GM12874 (cell line): ENCODE measurements at regions not wholly inside any gene's neighbourhood (a gene's known extent, or its start where the extent isn't known, plus 50 kb on each side); places are given as distances from the start of the nearest gene placed in this dataset.

Experiments used
- CTCF ChIP-seq: IDR thresholded peaks from 2 replicates; pipeline ENCODE4 v1.5.1; 2011; ENCODE audit warnings: low read depth, mild to moderate bottlenecking, control low read depth, low read length, moderate library complexity; ENCODE audit not compliant: insufficient read depth

- no peak for TF ChIP-seq CTCF
These were observed 145.2 kb upstream of the CIBAR2 start for GRCh38 chr16:85257483-85257882.

- TF ChIP-seq CTCF: no peak
These were observed 145.9 kb upstream of the CIBAR2 start for GRCh38 chr16:85258166-85258565.

GRCh38 chr16:85258629-85259028, 146.4 kb upstream of the CIBAR2 start:
- no peak for TF ChIP-seq CTCF

GRCh38 chr16:85259115-85259831, 147.0 kb upstream of the CIBAR2 start:
- no peak for TF ChIP-seq CTCF

GRCh38 chr16:85259832-85260167, 147.5 kb upstream of the CIBAR2 start:
- TF ChIP-seq CTCF: no peak

- TF ChIP-seq CTCF: no peak
These were observed 148.9 kb upstream of the CIBAR2 start for GRCh38 chr16:85261204-85261603.

GRCh38 chr16:85261657-85262557, 149.6 kb upstream of the CIBAR2 start:
- TF ChIP-seq CTCF: no peak
